ENCODE measurements at regions not wholly inside any gene's neighbourhood (a gene's known extent, or its start where the extent isn't known, plus 50 kb on each side); places are given as distances from the start of the nearest gene placed in this dataset.

DNA sequence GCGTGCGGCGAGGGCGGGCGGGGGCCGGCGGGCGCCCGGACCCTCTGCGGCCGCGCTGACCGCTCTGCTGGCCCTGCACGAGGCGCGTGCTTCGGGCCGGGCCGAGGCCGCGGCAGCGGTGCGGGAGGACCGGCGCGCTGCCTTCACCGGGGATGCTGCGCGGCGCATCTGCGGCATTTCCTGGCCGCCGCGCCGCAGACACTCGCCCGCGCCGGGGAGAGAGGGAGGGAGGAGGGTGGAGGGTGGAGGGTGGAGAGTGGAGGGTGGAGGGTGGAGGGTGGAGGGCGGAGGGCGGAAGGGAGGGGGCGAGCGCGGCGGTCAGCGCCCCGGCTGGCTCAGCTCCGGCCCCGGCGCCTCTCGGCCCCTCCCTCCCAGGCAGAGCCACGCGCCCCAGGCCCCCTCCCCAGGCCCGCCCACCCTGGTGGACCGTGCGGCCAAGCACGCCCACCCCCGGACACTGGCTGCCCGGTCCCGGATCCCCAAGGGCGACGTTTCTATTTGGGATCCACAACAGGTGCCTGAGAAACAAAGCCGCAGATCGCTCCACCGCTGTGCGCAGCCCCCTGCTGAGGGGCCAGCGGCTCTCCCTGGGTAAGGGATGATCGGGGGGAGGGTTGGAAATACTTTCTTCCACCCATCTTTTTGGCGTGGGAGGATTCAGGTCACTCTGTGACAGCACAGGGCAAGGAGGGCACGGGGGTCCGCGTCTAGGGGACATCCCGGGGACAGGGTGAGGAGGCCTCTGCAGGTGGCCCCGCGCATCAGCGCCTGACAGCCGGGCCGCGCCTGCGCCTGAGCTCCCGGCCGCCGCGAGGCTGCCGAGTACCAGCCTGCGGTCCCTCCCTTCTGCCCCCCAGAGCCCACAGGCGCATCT lies 111.2 kb upstream of the BEND6 start:
- TF ChIP-seq CREB1 (CRISPR knock-in tag; IDR thresholded peaks at IDR 0.05; ENCODE audit: low read depth) (no peak; the same call in 1 of the 2 replicates), POLR2AphosphoS5 (IDR thresholded peaks at IDR 0.05; ENCODE audit: low read depth) (peak; percentile 41)
- TF ChIP-seq, protein P1, sequence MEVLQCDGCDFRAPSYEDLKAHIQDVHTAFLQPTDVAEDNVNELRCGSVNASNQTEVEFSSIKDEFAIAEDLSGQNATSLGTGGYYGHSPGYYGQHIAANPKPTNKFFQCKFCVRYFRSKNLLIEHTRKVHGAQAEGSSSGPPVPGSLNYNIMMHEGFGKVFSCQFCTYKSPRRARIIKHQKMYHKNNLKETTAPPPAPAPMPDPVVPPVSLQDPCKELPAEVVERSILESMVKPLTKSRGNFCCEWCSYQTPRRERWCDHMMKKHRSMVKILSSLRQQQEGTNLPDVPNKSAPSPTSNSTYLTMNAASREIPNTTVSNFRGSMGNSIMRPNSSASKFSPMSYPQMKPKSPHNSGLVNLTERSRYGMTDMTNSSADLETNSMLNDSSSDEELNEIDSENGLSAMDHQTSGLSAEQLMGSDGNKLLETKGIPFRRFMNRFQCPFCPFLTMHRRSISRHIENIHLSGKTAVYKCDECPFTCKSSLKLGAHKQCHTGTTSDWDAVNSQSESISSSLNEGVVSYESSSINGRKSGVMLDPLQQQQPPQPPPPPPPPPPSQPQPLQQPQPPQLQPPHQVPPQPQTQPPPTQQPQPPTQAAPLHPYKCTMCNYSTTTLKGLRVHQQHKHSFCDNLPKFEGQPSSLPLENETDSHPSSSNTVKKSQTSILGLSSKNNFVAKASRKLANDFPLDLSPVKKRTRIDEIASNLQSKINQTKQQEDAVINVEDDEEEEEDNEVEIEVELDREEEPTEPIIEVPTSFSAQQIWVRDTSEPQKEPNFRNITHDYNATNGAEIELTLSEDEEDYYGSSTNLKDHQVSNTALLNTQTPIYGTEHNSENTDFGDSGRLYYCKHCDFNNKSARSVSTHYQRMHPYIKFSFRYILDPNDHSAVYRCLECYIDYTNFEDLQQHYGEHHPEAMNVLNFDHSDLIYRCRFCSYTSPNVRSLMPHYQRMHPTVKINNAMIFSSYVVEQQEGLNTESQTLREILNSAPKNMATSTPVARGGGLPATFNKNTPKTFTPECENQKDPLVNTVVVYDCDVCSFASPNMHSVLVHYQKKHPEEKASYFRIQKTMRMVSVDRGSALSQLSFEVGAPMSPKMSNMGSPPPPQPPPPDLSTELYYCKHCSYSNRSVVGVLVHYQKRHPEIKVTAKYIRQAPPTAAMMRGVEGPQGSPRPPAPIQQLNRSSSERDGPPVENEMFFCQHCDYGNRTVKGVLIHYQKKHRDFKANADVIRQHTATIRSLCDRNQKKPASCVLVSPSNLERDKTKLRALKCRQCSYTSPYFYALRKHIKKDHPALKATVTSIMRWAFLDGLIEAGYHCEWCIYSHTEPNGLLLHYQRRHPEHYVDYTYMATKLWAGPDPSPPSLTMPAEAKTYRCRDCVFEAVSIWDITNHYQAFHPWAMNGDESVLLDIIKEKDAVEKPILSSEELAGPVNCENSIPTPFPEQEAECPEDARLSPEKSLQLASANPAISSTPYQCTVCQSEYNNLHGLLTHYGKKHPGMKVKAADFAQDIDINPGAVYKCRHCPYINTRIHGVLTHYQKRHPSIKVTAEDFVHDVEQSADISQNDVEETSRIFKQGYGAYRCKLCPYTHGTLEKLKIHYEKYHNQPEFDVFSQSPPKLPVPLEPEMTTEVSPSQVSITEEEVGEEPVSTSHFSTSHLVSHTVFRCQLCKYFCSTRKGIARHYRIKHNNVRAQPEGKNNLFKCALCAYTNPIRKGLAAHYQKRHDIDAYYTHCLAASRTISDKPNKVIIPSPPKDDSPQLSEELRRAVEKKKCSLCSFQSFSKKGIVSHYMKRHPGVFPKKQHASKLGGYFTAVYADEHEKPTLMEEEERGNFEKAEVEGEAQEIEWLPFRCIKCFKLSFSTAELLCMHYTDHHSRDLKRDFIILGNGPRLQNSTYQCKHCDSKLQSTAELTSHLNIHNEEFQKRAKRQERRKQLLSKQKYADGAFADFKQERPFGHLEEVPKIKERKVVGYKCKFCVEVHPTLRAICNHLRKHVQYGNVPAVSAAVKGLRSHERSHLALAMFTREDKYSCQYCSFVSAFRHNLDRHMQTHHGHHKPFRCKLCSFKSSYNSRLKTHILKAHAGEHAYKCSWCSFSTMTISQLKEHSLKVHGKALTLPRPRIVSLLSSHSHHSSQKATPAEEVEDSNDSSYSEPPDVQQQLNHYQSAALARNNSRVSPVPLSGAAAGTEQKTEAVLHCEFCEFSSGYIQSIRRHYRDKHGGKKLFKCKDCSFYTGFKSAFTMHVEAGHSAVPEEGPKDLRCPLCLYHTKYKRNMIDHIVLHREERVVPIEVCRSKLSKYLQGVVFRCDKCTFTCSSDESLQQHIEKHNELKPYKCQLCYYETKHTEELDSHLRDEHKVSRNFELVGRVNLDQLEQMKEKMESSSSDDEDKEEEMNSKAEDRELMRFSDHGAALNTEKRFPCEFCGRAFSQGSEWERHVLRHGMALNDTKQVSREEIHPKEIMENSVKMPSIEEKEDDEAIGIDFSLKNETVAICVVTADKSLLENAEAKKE (CRISPR knock-in tag; IDR thresholded peaks at IDR 0.05), result 0 out of 2 replicates have a peak, but pooled peaks have one; percentile 7
- TF ChIP-seq, protein P2, sequence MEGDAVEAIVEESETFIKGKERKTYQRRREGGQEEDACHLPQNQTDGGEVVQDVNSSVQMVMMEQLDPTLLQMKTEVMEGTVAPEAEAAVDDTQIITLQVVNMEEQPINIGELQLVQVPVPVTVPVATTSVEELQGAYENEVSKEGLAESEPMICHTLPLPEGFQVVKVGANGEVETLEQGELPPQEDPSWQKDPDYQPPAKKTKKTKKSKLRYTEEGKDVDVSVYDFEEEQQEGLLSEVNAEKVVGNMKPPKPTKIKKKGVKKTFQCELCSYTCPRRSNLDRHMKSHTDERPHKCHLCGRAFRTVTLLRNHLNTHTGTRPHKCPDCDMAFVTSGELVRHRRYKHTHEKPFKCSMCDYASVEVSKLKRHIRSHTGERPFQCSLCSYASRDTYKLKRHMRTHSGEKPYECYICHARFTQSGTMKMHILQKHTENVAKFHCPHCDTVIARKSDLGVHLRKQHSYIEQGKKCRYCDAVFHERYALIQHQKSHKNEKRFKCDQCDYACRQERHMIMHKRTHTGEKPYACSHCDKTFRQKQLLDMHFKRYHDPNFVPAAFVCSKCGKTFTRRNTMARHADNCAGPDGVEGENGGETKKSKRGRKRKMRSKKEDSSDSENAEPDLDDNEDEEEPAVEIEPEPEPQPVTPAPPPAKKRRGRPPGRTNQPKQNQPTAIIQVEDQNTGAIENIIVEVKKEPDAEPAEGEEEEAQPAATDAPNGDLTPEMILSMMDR (conservative IDR thresholded peaks at IDR 0.05; ENCODE audit: low read depth in 2 of 2), result peak in 1 of 2 experiments; percentile 65; a peak in 2 of 4 replicates
- ATAC-seq (peak; percentile 89), DNase-seq (ENCODE audit: low spot score) (peak; percentile 94)
- peak overlapping the region; percentile 64; the same call in 1 of the 2 replicates for H3K27ac ChIP-seq (ENCODE audit: low read depth)
- peak overlapping the region; percentile 87 for H3K4me3 ChIP-seq
- no peaks in the 10 kb centered on the region for H3K27me3 ChIP-seq (ENCODE audit: insufficient read depth)
- peaks cover 12% of the 10 kb centered on the region for H3K27me3 Mint-ChIP-seq (ENCODE audit: insufficient read depth, low read depth, poor library complexity)
- peak overlapping the region; percentile 78; the same call in 1 of the 2 replicates for H3K27ac Mint-ChIP-seq
- peak overlapping the region; percentile 99 for H3K4me3 Mint-ChIP-seq
- peak overlapping the region; percentile 78 for H3K4me2 ChIP-seq
- no peaks in the 10 kb centered on the region; the same call in 1 of the 2 replicates for H3F3A ChIP-seq (replicated peaks; ENCODE audit: low read depth)
- H3K36me3 ChIP-seq (ENCODE audit: insufficient read depth), result no peaks in the 10 kb centered on the region
- no peaks in the 10 kb centered on the region for H3K36me3 Mint-ChIP-seq (ENCODE audit: low read depth)
- peaks cover 72% of the 10 kb centered on the region for H3K4me1 ChIP-seq (ENCODE audit: insufficient read depth)
- H3K4me1 Mint-ChIP-seq, result peaks cover 50% of the 10 kb centered on the region
- H3K9me2 ChIP-seq (ENCODE audit: insufficient read depth), result no peaks in the 10 kb centered on the region
- H3K9me3 Mint-ChIP-seq, result no peaks in the 10 kb centered on the region; the same call in 2 of the 3 replicates
- H4K20me1 ChIP-seq (replicated peaks; ENCODE audit: insufficient read depth), result peaks cover 8% of the 10 kb centered on the region; the same call in 1 of the 2 replicates
- no peak overlapping the region for H2AFZ ChIP-seq
- peaks cover 83% of the 10 kb centered on the region for H3K79me2 ChIP-seq (replicated peaks; ENCODE audit: insufficient read depth)

All from GM23338 (cell line).